Thymus (tissue), 11 donors: ENCODE measurements at regions not wholly inside any gene's neighbourhood (a gene's known extent, or its start where the extent isn't known, plus 50 kb on each side); places are given as distances from the start of the nearest gene placed in this dataset.

Experiments used
- DNase-seq, 9 donors: peaks; one replicate each; pipeline ENCODE4 v3.0.0-alpha.2; 2013; ENCODE audit warnings: low spot score in 9 of 9, low read depth in 6 of 9, missing footprints in 1 of 9
- H3K27ac ChIP-seq, 2 donors: one replicate each; pipeline ENCODE4 v1.5.1; 2013; ENCODE audit warnings: control low read depth in 1 of 2, low read depth in 1 of 2, low read length in 1 of 2, mild to moderate bottlenecking in 1 of 2, moderate library complexity in 1 of 2
- H3K27me3 ChIP-seq, 2 donors: one replicate each; pipeline ENCODE4 v1.5.1; 2013; ENCODE audit warnings: low read length in 1 of 2; ENCODE audit not compliant: control insufficient read depth in 2 of 2, insufficient read depth in 1 of 2
- H3K36me3 ChIP-seq, 2 donors: one replicate each; pipeline ENCODE4 v1.5.1; 2013; ENCODE audit warnings: low read length in 1 of 2, mild to moderate bottlenecking in 1 of 2, moderate library complexity in 1 of 2; ENCODE audit not compliant: control insufficient read depth in 2 of 2, insufficient read depth in 2 of 2
- H3K4me1 ChIP-seq, 2 donors: one replicate each; pipeline ENCODE4 v1.5.1; 2013; ENCODE audit warnings: low read length in 2 of 2; ENCODE audit not compliant: control insufficient read depth in 2 of 2, insufficient read depth in 2 of 2
- H3K4me3 ChIP-seq, 2 donors: one replicate each; pipeline ENCODE4 v1.5.1; 2013; ENCODE audit warnings: low read length in 2 of 2, control low read depth in 1 of 2, mild to moderate bottlenecking in 1 of 2
- H3K9me3 ChIP-seq, 2 donors: one replicate each; pipeline ENCODE4 v1.5.1; 2013; ENCODE audit warnings: low read length in 1 of 2, mild to moderate bottlenecking in 1 of 2; ENCODE audit not compliant: control insufficient read depth in 2 of 2, insufficient read depth in 1 of 2
- WGBS: extraction: QIAGEN DNeasy Blood & Tissue Kit; methylation state at CpG from one replicate; pipeline ENCODE4 v1.1.7; 2013; 5-methylcytosine and 5-hydroxymethylcytosine counted together
- donor health status: healthy.

- DNase-seq, result no peak
- peaks cover 0 to 2% of the 10 kb centered on the region in 2 donors for H3K27me3 ChIP-seq
- WGBS, result 91% methylated on average over 23 of the region's 23 CpGs
Measured at GRCh38 chr10:131811630-131812403, 89.0 kb upstream of the PPP2R2D start.

GRCh38 chr10:131812736-131813604 lies 87.8 kb upstream of the PPP2R2D start:
- Histone ChIP-seq H3K9me3 (no peaks in the 10 kb centered on the region), H3K27ac (no peak overlapping the region), H3K36me3 (no peaks in the 10 kb centered on the region), H3K4me3 (no peak overlapping the region), H3K27me3 (peaks cover 0 to 5% of the 10 kb centered on the region in 2 donors), H3K4me1 (no peaks in the 10 kb centered on the region)
- 89% methylated on average over 24 of the region's 24 CpGs for WGBS
- no peak for DNase-seq

More at GRCh38 chr10:131811630-131812403, 89.0 kb upstream of the PPP2R2D start:
- Histone ChIP-seq H3K4me1 (no peaks in the 10 kb centered on the region), H3K4me3 (no peak overlapping the region), H3K27ac (no peak overlapping the region), H3K36me3 (no peaks in the 10 kb centered on the region), H3K9me3 (no peaks in the 10 kb centered on the region)

- H3K9me3 ChIP-seq, result no peaks in the 10 kb centered on the region
- H3K4me1 ChIP-seq, result no peaks in the 10 kb centered on the region
- no peak overlapping the region for H3K4me3 ChIP-seq
- no peaks in the 10 kb centered on the region for H3K36me3 ChIP-seq
- DNase-seq, result no peak
- H3K27me3 ChIP-seq, result peaks cover 0 to 6% of the 10 kb centered on the region in 2 donors
- WGBS, result 84% methylated on average over 24 of the region's 24 CpGs
- H3K27ac ChIP-seq, result no peak overlapping the region
Measured at GRCh38 chr10:131814567-131815265, 86.1 kb upstream of the PPP2R2D start.

GRCh38 chr10:131815266-131816156 lies 85.3 kb upstream of the PPP2R2D start:
- H3K27ac ChIP-seq, result no peak overlapping the region
- H3K4me1 ChIP-seq, result no peaks in the 10 kb centered on the region
- DNase-seq, result no peak
- H3K27me3 ChIP-seq, result peaks cover 0 to 6% of the 10 kb centered on the region in 2 donors
- H3K9me3 ChIP-seq, result no peaks in the 10 kb centered on the region
- 54% methylated on average over 13 of the region's 13 CpGs for WGBS
- H3K4me3 ChIP-seq, result no peak overlapping the region
- no peaks in the 10 kb centered on the region for H3K36me3 ChIP-seq

- Histone ChIP-seq H3K4me1 (no peaks in the 10 kb centered on the region), H3K27ac (no peak overlapping the region), H3K36me3 (no peaks in the 10 kb centered on the region), H3K27me3 (peaks cover 0 to 6% of the 10 kb centered on the region in 2 donors), H3K4me3 (no peak overlapping the region), H3K9me3 (no peaks in the 10 kb centered on the region)
- 85% methylated on average over 17 of the region's 17 CpGs for WGBS
- DNase-seq, result no peak
Measured at GRCh38 chr10:131816157-131816775, 84.5 kb upstream of the PPP2R2D start.

- Histone ChIP-seq H3K27me3 (peaks cover 0 to 6% of the 10 kb centered on the region in 2 donors), H3K9me3 (no peaks in the 10 kb centered on the region)
- 81% methylated on average over 13 of the region's 13 CpGs for WGBS
Measured at GRCh38 chr10:131816941-131817700, 83.7 kb upstream of the PPP2R2D start.

GRCh38 chr10:131817866-131818509 lies 82.8 kb upstream of the PPP2R2D start:
- no peak overlapping the region for H3K4me3 ChIP-seq
- peaks cover 0 to 6% of the 10 kb centered on the region in 2 donors for H3K27me3 ChIP-seq
- no peaks in the 10 kb centered on the region for H3K36me3 ChIP-seq
- no peaks in the 10 kb centered on the region for H3K4me1 ChIP-seq
- H3K9me3 ChIP-seq, result peaks cover 0 to 2% of the 10 kb centered on the region in 2 donors
- DNase-seq, result no peak
- 69% methylated on average over 13 of the region's 13 CpGs for WGBS
- no peak overlapping the region for H3K27ac ChIP-seq

More at GRCh38 chr10:131816941-131817700, 83.7 kb upstream of the PPP2R2D start:
- no peak for DNase-seq
- H3K27ac ChIP-seq, result no peak overlapping the region
- no peak overlapping the region for H3K4me3 ChIP-seq
- no peaks in the 10 kb centered on the region for H3K4me1 ChIP-seq
- H3K36me3 ChIP-seq, result no peaks in the 10 kb centered on the region
